MG63 (cell line): ENCODE measurements at regions not wholly inside any gene's neighbourhood (a gene's known extent, or its start where the extent isn't known, plus 50 kb on each side); places are given as distances from the start of the nearest gene placed in this dataset.

Source experiments
- DNase-seq: peaks from one replicate; pipeline ENCODE4 v3.0.0-alpha.2; 2020
- H3K27me3 ChIP-seq: fragments of 250-450 bp; sonication (Bioruptor Pico); 2 replicates; pipeline ENCODE4 v1.5.1; 2020; ENCODE audit warnings: mild to moderate bottlenecking, moderate library complexity
- H3K36me3 ChIP-seq: fragments of 250-450 bp; sonication (Bioruptor Pico); 2 replicates; pipeline ENCODE4 v1.5.1; 2020; ENCODE audit warnings: mild to moderate bottlenecking, moderate library complexity
- H3K4me3 ChIP-seq: fragments of 250-450 bp; sonication (Bioruptor Pico); 2 replicates; pipeline ENCODE4 v1.5.1; 2020; ENCODE audit warnings: mild to moderate bottlenecking, moderate library complexity
- H3K9me3 ChIP-seq: fragments of 250-450 bp; sonication (Bioruptor Pico); 2 replicates; pipeline ENCODE4 v1.5.1; 2020; ENCODE audit warnings: mild to moderate bottlenecking, moderate library complexity

DNA sequence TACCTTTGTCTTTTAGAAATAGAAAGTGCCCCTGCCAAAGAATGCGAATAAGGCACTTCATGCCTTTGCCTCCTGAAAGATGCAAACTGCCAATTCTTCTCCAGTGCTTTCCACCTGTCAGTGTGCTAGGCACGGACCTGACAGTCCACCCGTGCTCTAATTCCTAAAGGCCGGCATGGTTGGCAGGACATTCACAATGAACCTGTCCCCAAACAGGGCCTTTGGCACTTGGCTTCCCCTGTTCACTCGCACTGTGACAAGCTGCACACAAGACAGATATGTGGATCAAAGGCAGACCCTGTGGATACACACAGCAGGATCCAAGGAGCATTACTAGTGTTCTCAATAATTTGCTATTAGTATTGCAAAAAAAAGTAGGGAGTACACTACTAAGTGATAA lies 505.7 kb upstream of the AGTR1 start:
- no peak for DNase-seq
- no peaks in the 10 kb centered on the region for H3K9me3 ChIP-seq
- no peaks in the 10 kb centered on the region for H3K36me3 ChIP-seq
- H3K4me3 ChIP-seq, result no peak overlapping the region
- no peaks in the 10 kb centered on the region for H3K27me3 ChIP-seq

DNA sequence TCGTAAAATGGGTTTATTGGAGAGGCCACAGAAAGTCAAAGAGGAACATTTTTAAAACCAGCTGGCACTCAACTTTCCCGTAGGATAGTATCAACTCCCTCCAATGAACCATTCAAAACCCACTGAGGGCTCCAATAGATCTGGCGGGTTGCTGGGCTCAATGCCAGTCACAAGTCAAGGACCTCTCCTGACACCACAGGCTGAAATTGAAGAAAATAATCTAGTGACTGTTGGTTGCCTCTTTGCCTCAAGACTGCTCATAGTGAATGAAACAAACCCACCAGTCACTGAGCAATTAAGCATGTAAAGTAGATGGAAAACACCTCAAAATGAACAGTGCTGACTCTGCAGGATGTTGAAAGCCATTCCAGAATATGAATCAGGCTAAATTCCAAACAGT lies 500.6 kb upstream of the AGTR1 start:
- Histone ChIP-seq H3K9me3 (no peaks in the 10 kb centered on the region), H3K4me3 (no peak overlapping the region), H3K36me3 (no peaks in the 10 kb centered on the region), H3K27me3 (no peaks in the 10 kb centered on the region)
- no peak for DNase-seq

GRCh38 chr3:148202386-148202785 lies 495.3 kb upstream of the AGTR1 start:
- Histone ChIP-seq H3K9me3 (no peaks in the 10 kb centered on the region), H3K4me3 (no peak overlapping the region), H3K36me3 (no peaks in the 10 kb centered on the region), H3K27me3 (no peaks in the 10 kb centered on the region)
- DNase-seq, result no peak

- no peak overlapping the region for H3K4me3 ChIP-seq
- DNase-seq, result no peak
Measured at GRCh38 chr3:148203297-148204010, 494.2 kb upstream of the AGTR1 start.

GRCh38 chr3:148204131-148204530 lies 493.6 kb upstream of the AGTR1 start:
- DNase-seq, result no peak
- H3K27me3 ChIP-seq, result no peaks in the 10 kb centered on the region
- H3K4me3 ChIP-seq, result no peak overlapping the region
- H3K9me3 ChIP-seq, result no peaks in the 10 kb centered on the region
- H3K36me3 ChIP-seq, result no peaks in the 10 kb centered on the region

More at GRCh38 chr3:148203297-148204010, 494.2 kb upstream of the AGTR1 start:
- H3K9me3 ChIP-seq, result no peaks in the 10 kb centered on the region
- no peaks in the 10 kb centered on the region for H3K27me3 ChIP-seq
- H3K36me3 ChIP-seq, result no peaks in the 10 kb centered on the region

GRCh38 chr3:148205977-148206376 lies 491.7 kb upstream of the AGTR1 start:
- Histone ChIP-seq H3K4me3 (no peak overlapping the region), H3K36me3 (no peaks in the 10 kb centered on the region), H3K9me3 (no peaks in the 10 kb centered on the region), H3K27me3 (no peaks in the 10 kb centered on the region)
- no peak for DNase-seq

DNA sequence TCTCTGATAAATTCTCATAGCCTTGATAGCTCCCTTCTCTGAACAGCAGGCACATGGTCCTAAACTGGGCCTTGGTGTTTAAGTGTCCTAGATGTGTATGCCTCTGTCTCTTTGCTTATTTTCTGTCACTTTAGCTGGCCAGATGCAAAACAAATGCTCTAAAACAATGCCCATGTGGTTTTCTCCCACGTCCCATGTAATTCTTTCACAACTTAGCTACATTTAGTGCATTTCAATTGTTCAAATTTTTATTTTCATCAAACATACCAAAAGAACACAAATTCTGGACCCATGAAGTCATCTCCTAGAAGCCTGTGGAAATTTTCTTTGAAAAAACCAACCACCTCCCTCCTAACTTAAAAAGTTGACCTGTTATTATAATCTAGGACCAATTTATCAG lies 491.3 kb upstream of the AGTR1 start:
- DNase-seq, result no peak
- no peaks in the 10 kb centered on the region for H3K9me3 ChIP-seq
- H3K36me3 ChIP-seq, result no peaks in the 10 kb centered on the region
- H3K4me3 ChIP-seq, result no peak overlapping the region
- H3K27me3 ChIP-seq, result no peaks in the 10 kb centered on the region

DNA sequence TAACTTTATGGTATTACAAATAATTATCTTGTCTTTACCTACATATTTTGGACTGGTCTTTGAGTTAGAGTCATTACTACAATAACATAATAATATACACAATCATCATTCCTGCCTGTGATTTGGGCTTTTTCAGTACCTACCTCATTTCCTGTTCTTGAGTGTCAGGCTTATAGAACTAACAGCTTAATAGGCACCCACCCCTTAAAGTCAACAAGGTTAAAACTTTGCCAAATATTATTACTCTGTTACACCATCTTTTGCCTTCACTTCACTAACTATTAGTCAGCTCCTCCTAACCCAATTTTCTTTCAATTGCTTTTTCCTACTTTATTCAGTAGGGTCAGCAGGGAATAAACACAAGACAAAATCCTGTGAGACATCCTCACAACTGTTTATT lies 488.7 kb upstream of the AGTR1 start:
- Histone ChIP-seq H3K4me3 (no peak overlapping the region), H3K27me3 (no peaks in the 10 kb centered on the region), H3K36me3 (no peaks in the 10 kb centered on the region), H3K9me3 (no peaks in the 10 kb centered on the region)
- no peak for DNase-seq

DNA sequence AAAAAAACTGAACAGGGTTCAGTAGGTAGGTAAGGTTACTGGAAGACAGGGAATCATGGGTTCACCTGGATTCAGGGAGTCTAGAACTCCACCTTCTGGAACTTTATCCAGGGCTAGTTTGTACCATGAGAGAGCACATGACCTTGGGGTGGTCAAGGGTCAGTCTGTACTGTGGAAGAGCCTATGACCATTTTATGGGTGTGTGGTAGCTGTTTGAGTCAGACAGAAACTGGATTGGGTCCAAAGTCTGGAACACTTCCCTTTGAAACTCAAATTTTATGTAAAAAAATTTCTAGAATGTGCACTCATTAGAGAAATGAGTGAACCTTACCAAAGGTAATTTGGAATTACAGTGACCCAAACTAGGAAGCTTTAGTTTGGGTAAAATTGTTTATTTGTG lies 486.0 kb upstream of the AGTR1 start:
- H3K36me3 ChIP-seq, result no peaks in the 10 kb centered on the region
- peak; percentile 16 for DNase-seq
- H3K9me3 ChIP-seq, result no peaks in the 10 kb centered on the region
- no peaks in the 10 kb centered on the region for H3K27me3 ChIP-seq
- no peak overlapping the region for H3K4me3 ChIP-seq

GRCh38 chr3:148214705-148215104 lies 483.0 kb upstream of the AGTR1 start:
- Histone ChIP-seq H3K27me3 (no peaks in the 10 kb centered on the region), H3K36me3 (no peaks in the 10 kb centered on the region)

DNA sequence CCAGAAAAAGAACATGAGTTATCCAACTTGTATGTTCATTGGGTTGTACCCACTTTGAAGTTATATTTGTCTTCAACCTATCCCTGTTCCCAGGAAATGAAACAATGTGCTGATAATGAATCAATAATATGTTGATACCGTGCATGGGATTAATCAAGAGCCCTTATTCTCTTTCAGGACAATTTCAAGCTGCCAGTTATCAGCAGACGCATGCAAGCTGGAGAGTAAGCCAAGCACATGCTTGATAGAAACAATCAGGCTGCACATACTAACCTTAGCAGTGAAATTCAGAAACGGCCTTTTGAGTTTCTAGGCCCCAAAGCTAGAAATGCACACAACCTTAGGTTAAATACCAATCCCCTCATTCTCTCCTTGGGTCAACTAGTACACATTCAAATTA lies 480.4 kb upstream of the AGTR1 start:
- Histone ChIP-seq H3K27me3 (no peaks in the 10 kb centered on the region), H3K4me3 (no peak overlapping the region), H3K36me3 (no peaks in the 10 kb centered on the region), H3K9me3 (no peaks in the 10 kb centered on the region)
- no peak for DNase-seq

More at GRCh38 chr3:148214705-148215104, 483.0 kb upstream of the AGTR1 start:
- Histone ChIP-seq H3K4me3 (no peak overlapping the region), H3K9me3 (no peaks in the 10 kb centered on the region)
- no peak for DNase-seq

- H3K27me3 ChIP-seq, result no peaks in the 10 kb centered on the region
- no peak for DNase-seq
- H3K9me3 ChIP-seq, result no peaks in the 10 kb centered on the region
- no peak overlapping the region for H3K4me3 ChIP-seq
- H3K36me3 ChIP-seq, result no peaks in the 10 kb centered on the region
Measured at GRCh38 chr3:148218222-148218621, 479.5 kb upstream of the AGTR1 start.

DNA sequence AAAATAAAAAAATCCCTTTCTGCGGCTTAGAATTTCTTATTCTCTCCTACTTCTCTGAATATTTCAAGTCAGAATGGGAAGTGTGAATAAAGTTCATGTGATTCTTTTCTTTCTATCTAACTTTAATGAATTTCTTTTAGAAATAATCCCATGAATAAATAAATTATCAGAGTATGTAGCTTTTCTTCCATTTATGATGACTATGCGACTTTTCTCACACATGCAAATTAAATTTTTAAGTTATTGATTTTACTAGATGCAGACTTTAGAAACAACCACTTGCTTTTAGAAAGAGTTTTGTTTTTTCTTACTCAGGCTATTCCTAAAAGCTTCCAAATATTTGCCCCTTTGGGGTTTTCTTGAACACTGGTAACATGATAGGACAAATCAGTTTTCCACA lies 477.7 kb upstream of the AGTR1 start:
- no peak overlapping the region for H3K4me3 ChIP-seq
- no peaks in the 10 kb centered on the region for H3K27me3 ChIP-seq
- DNase-seq, result no peak
- H3K36me3 ChIP-seq, result no peaks in the 10 kb centered on the region
- no peaks in the 10 kb centered on the region for H3K9me3 ChIP-seq

DNA sequence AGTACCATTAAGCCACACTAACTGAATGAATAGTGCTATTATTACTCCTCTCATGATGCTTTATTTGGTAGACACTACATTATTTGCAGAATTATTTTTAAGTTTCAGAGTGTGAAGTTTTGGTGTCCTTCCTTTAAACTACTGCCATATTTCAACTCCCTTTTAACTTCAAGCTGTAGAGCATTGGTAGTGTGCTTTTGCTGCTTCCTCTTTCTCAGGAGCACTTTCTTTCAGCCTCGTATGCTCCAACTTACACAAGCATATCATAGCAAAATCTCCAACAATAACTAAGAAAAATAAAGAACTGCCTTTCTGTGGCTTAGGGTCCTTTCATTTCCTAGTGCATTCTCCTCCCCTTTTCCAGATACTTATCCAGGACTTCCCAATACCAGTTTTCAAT lies 476.4 kb upstream of the AGTR1 start:
- no peaks in the 10 kb centered on the region for H3K27me3 ChIP-seq
- H3K4me3 ChIP-seq, result no peak overlapping the region
- H3K9me3 ChIP-seq, result no peaks in the 10 kb centered on the region
- DNase-seq, result no peak
- no peaks in the 10 kb centered on the region for H3K36me3 ChIP-seq

- Histone ChIP-seq H3K27me3 (no peaks in the 10 kb centered on the region), H3K4me3 (no peak overlapping the region), H3K9me3 (no peaks in the 10 kb centered on the region), H3K36me3 (no peaks in the 10 kb centered on the region)
- DNase-seq, result peak; percentile 36
Measured at GRCh38 chr3:148223266-148223665, 474.4 kb upstream of the AGTR1 start.

- no peaks in the 10 kb centered on the region for H3K9me3 ChIP-seq
- no peaks in the 10 kb centered on the region for H3K27me3 ChIP-seq
- no peak overlapping the region for H3K4me3 ChIP-seq
- H3K36me3 ChIP-seq, result no peaks in the 10 kb centered on the region
- DNase-seq, result no peak
Measured at GRCh38 chr3:148226246-148226645, 471.5 kb upstream of the AGTR1 start.

DNA sequence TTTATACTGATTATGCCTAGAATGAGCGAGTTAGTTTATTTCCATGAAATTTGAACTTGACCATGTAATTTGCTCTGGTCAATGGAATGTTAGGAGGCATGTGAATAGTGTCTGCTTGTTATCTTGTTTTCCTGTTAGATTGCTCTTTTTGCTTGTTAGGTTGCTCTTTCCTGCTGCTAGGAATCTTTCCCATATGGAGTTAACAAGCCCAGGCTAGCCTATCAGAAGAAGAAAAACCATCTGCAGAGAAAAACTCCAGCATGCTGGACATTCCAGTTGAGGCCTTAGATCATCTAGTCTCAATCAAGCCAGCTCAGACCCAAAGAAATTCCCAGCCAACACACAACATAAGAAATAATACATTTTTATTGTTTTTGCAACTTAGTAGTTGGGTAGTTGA lies 470.2 kb upstream of the AGTR1 start:
- Histone ChIP-seq H3K36me3 (no peaks in the 10 kb centered on the region), H3K4me3 (no peak overlapping the region), H3K9me3 (no peaks in the 10 kb centered on the region), H3K27me3 (no peaks in the 10 kb centered on the region)
- DNase-seq, result no peak

GRCh38 chr3:148229107-148229506 lies 468.6 kb upstream of the AGTR1 start:
- no peak for DNase-seq
- Histone ChIP-seq H3K36me3 (no peaks in the 10 kb centered on the region), H3K27me3 (no peaks in the 10 kb centered on the region), H3K4me3 (no peak overlapping the region), H3K9me3 (no peaks in the 10 kb centered on the region)

DNA sequence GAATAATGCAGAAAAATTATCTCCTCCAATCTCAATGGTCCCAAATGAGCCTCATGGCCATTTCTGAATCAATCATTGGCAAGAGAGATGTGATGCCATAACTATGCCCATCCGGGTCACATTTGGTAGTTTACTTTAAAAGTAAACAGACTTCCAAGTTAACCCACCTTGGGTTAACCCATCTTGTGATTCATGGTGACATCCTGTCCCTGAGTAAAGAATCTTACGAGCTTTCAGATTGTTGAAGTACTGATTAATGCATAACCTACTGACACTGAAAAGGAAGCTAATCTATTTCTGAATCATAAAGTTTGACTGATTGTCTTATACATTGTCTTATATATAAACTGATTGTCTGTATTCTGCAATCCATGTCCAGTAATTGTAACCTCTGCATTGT lies 467.2 kb upstream of the AGTR1 start:
- Histone ChIP-seq H3K9me3 (no peaks in the 10 kb centered on the region), H3K4me3 (no peak overlapping the region), H3K36me3 (no peaks in the 10 kb centered on the region), H3K27me3 (no peaks in the 10 kb centered on the region)
- DNase-seq, result no peak
